Neural progenitor cell (in vitro differentiated cells): ENCODE measurements at regions not wholly inside any gene's neighbourhood (a gene's known extent, or its start where the extent isn't known, plus 50 kb on each side); places are given as distances from the start of the nearest gene placed in this dataset.

Experiments used
- EZH2 ChIP-seq: fragments of 200-600 bp; sonication (generic); IDR thresholded peaks from 2 replicates; pipeline ENCODE4 v1.6.1; 2017; ENCODE audit warnings: antibody characterized with exemption, mild to moderate bottlenecking, moderate library complexity
- TF ChIP-seq, protein P1 (sequence below): fragments of 200-600 bp; sonication (generic); IDR thresholded peaks from 2 replicates; pipeline ENCODE4 v1.5.1; 2017; ENCODE audit warnings: antibody characterized with exemption, mild to moderate bottlenecking

- TF ChIP-seq, protein P1, sequence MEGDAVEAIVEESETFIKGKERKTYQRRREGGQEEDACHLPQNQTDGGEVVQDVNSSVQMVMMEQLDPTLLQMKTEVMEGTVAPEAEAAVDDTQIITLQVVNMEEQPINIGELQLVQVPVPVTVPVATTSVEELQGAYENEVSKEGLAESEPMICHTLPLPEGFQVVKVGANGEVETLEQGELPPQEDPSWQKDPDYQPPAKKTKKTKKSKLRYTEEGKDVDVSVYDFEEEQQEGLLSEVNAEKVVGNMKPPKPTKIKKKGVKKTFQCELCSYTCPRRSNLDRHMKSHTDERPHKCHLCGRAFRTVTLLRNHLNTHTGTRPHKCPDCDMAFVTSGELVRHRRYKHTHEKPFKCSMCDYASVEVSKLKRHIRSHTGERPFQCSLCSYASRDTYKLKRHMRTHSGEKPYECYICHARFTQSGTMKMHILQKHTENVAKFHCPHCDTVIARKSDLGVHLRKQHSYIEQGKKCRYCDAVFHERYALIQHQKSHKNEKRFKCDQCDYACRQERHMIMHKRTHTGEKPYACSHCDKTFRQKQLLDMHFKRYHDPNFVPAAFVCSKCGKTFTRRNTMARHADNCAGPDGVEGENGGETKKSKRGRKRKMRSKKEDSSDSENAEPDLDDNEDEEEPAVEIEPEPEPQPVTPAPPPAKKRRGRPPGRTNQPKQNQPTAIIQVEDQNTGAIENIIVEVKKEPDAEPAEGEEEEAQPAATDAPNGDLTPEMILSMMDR: no peak
- no peak for TF ChIP-seq EZH2
These were observed 89.6 kb upstream of the BNC2 start for GRCh38 chr9:16960084-16960483.
